Kidney (tissue), 13 donors: ENCODE measurements at regions not wholly inside any gene's neighbourhood (a gene's known extent, or its start where the extent isn't known, plus 50 kb on each side); places are given as distances from the start of the nearest gene placed in this dataset.
"Not testable (repeated sequence)": the region's sequence is repeated elsewhere in the genome, so short reads cannot be mapped to it uniquely, and the experiment has no call there.

Experiments used
- DNase-seq, 5 donors: peaks; one replicate each; pipeline ENCODE4 v3.0.0-alpha.2; 2013 to 2020
- FAIRE-seq: peaks from 2 replicates; lab custom pipeline; 2012; peaks lifted over from hg19 to GRCh38; lab: Jason Lieb, UNC
- H3K27ac ChIP-seq, 2 donors: one replicate each; pipeline ENCODE4 v1.7.0; 2013; ENCODE audit warnings: low read depth in 2 of 2, low read length in 2 of 2, inconsistent platforms in 1 of 2
- H3K27me3 ChIP-seq: one replicate; pipeline ENCODE4 v1.7.1; 2013; ENCODE audit warnings: low read length, inconsistent platforms; ENCODE audit not compliant: control insufficient read depth, insufficient read depth
- H3K36me3 ChIP-seq, 3 donors: one replicate each; pipeline versions ENCODE4 v1.7.0 to v1.7.1; 2013; ENCODE audit warnings: low read length in 3 of 3, control low read depth in 1 of 3, inconsistent platforms in 1 of 3; ENCODE audit not compliant: insufficient read depth in 3 of 3, control insufficient read depth in 2 of 3
- H3K4me1 ChIP-seq, 3 donors: one replicate each; pipeline versions ENCODE4 v1.7.0 to v1.7.1; 2013; ENCODE audit warnings: low read length in 3 of 3, inconsistent platforms in 1 of 3, low read depth in 1 of 3; ENCODE audit not compliant: control insufficient read depth in 2 of 3, insufficient read depth in 2 of 3
- H3K4me3 ChIP-seq, 3 donors: one replicate each; pipeline versions ENCODE4 v1.7.0 to v1.8.1; 2013; ENCODE audit warnings: low read length in 3 of 3, control low read depth in 1 of 3, inconsistent platforms in 1 of 3
- H3K9ac ChIP-seq, 3 donors: one replicate each; pipeline versions ENCODE4 v1.7.0 to v1.7.1; 2013; ENCODE audit warnings: low read length in 3 of 3, control low read depth in 1 of 3, inconsistent platforms in 1 of 3
- H3K9me3 ChIP-seq, 3 donors: one replicate each; pipeline versions ENCODE4 v1.7.0 to v1.7.1; 2013; ENCODE audit warnings: low read length in 3 of 3, control low read depth in 1 of 3, inconsistent platforms in 1 of 3; ENCODE audit not compliant: control insufficient read depth in 2 of 3, insufficient read depth in 1 of 3
- intact Hi-C: fragments of 100-400 bp; cut with DNase I; formaldehyde crosslinking; loops from one replicate; pipeline ENCODE4 v1.11.1; 2022
- TF ChIP-seq, protein P1 (sequence below): IDR thresholded peaks from 3 replicates; pipeline ENCODE4 v1.5.1; 2012; ENCODE audit warnings: mild to moderate bottlenecking, moderate library complexity, borderline replicate concordance; ENCODE audit not compliant: insufficient read depth; ENCODE audit errors: extremely low read depth
- donor health status: control.
- donor health status: control.
- donor health status: control.
- donor health status: control.
- donor health status: control.
- donor health status: DM: yes; HTN: yes; CAD: no.
- donor health status: Normal renal cell carcinoma (clear cell type).

DNA sequence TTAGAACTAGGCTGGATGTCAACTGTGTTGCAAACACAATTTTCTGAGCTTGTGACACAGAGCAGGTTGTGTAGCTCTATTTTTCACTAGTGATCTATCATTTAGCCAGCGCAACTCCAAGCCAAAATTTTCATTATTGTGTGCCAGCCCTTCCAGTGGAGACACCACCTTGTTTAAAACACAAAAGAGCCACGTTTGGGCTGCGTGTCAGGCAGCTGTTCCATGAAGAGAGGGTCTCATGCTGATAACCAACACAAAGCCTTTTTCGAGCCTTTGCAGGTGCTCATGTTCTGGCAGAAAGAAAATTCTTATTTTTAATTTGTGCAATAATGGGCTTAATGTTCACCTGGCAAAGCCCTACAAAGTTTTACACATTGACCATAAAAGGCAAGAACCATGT is 237.6 kb upstream of the RGMB start:
- Histone ChIP-seq H3K4me1 (no peaks in the 10 kb centered on the region), H3K36me3 (no peaks in the 10 kb centered on the region), H3K27ac (no peak overlapping the region), H3K9ac (no peak overlapping the region), H3K9me3 (peaks cover 0 to 2% (median 0%) of the 10 kb centered on the region in 3 donors), H3K27me3 (no peaks in the 10 kb centered on the region), H3K4me3 (no peak overlapping the region)
- intact Hi-C loops = no loop called here
- FAIRE-seq = no peak
- TF ChIP-seq, protein P1, sequence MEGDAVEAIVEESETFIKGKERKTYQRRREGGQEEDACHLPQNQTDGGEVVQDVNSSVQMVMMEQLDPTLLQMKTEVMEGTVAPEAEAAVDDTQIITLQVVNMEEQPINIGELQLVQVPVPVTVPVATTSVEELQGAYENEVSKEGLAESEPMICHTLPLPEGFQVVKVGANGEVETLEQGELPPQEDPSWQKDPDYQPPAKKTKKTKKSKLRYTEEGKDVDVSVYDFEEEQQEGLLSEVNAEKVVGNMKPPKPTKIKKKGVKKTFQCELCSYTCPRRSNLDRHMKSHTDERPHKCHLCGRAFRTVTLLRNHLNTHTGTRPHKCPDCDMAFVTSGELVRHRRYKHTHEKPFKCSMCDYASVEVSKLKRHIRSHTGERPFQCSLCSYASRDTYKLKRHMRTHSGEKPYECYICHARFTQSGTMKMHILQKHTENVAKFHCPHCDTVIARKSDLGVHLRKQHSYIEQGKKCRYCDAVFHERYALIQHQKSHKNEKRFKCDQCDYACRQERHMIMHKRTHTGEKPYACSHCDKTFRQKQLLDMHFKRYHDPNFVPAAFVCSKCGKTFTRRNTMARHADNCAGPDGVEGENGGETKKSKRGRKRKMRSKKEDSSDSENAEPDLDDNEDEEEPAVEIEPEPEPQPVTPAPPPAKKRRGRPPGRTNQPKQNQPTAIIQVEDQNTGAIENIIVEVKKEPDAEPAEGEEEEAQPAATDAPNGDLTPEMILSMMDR = no peak
- no peak for DNase-seq

DNA sequence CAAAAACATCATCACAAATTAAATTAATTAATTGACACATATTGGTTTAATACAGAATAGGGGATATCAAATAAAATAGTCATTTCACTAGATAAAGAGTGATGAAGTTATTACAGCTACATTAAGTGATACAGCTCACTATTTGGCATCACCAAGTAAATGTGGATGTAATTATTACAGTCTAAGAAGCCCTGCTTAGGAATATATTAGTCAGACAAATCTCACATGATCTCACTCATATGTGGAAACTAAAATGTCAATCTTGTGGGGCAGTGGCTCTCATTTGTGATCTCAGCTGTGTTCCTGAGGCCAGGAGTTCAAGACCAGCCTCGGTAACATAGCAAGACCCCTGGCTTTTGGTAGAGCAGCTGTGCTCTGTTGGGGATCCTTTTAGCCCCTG is 233.4 kb upstream of the RGMB start:
- TF ChIP-seq, protein P1 = no peak
- H3K27ac ChIP-seq = no peak overlapping the region

DNA sequence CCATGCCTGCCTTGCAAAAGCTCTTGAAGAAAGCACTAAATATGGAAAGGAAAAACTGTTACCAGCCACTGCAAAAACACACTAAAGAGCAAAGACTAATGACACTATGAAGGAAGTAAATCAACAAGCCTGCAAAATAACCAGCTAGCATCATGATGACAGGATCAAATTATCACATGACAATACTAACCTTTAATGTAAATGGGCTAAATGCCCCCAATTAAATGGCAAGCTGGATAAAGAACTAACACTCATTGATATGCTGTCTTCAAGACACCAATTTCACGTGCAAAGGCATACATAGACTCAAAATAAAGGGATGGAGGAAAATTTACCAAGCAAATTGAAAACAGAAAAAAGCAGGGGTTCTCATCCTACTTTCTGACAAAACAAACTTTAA is 231.8 kb upstream of the RGMB start:
- H3K27me3 ChIP-seq = no peaks in the 10 kb centered on the region
- H3K9ac ChIP-seq = no peak overlapping the region
- H3K9me3 ChIP-seq = peaks cover 0 to 11% (median 0%) of the 10 kb centered on the region in 3 donors
- intact Hi-C loops = no loop called here
- FAIRE-seq (no peak), DNase-seq (no peak)
- H3K36me3 ChIP-seq = no peaks in the 10 kb centered on the region
- TF ChIP-seq, protein P1 = no peak
- H3K4me3 ChIP-seq = no peak overlapping the region
- H3K4me1 ChIP-seq = no peaks in the 10 kb centered on the region
- H3K27ac ChIP-seq = no peak overlapping the region

More for the DNA sequence above, 233.4 kb upstream of the RGMB start:
- FAIRE-seq (no peak), DNase-seq (no peak)
- Histone ChIP-seq H3K4me3 (no peak overlapping the region), H3K4me1 (no peaks in the 10 kb centered on the region), H3K36me3 (no peaks in the 10 kb centered on the region), H3K9ac (no peak overlapping the region), H3K27me3 (no peaks in the 10 kb centered on the region), H3K9me3 (peaks cover 0 to 11% (median 0%) of the 10 kb centered on the region in 3 donors)
- intact Hi-C loops = no loop called here

DNA sequence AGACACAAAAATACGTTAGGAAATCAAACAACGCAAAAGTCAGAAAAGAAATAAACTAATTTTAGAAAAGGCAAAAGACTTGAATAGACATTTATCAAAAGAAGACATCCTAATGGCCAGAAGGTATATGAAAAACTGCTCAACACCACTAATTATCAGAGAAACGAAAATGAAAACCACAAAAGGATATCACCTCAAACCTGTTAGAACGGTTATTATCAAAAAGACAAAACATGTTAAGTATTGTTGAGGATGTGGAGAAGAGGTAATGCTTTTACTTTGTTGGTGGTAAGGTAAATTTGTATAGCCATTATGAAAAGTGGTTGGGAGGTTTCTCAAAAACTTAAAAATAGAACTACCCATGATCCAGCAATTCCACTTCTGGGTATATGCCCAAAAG is 230.0 kb upstream of the RGMB start:
- no peak overlapping the region for H3K4me3 ChIP-seq
- no peaks in the 10 kb centered on the region for H3K4me1 ChIP-seq
- H3K27ac ChIP-seq = no peak overlapping the region
- TF ChIP-seq, protein P1 = no peak
- H3K36me3 ChIP-seq = no peaks in the 10 kb centered on the region
- no peak for FAIRE-seq
- H3K9me3 ChIP-seq = peaks cover 0 to 11% (median 0%) of the 10 kb centered on the region in 3 donors
- DNase-seq = no peak
- no peak overlapping the region for H3K9ac ChIP-seq
- no peaks in the 10 kb centered on the region for H3K27me3 ChIP-seq
- intact Hi-C loops = no loop called here

DNA sequence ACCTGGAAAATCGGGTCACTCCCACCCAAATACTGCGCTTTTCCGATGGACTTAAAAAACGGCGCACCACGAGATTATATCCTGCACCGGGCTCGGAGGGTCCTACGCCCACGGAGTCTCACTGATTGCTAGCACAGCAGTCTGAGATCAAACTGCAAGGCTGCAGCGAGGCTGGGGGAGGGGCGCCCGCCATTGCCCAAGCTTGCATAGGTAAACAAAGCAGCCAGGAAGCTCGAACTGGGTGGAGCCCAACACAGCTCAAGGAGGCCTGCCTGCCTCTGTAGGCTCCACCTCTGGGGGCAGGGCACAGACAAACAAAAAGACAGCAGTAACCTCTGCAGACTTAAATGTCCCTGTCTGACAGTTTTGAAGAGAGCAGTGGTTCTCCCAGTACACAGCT is 226.5 kb upstream of the RGMB start:
- DNase-seq, H3K36me3 ChIP-seq, intact Hi-C loops, H3K4me3 ChIP-seq, H3K9ac ChIP-seq, H3K4me1 ChIP-seq, H3K27ac ChIP-seq, H3K9me3 ChIP-seq, H3K27me3 ChIP-seq, FAIRE-seq: not testable (repeated sequence)
